KMS-11 (cell line): ENCODE measurements at regions not wholly inside any gene's neighbourhood (a gene's known extent, or its start where the extent isn't known, plus 50 kb on each side); places are given as distances from the start of the nearest gene placed in this dataset.

Experiments
- H2AFZ ChIP-seq: fragments of 200-600 bp; sonication (generic); 2 replicates; pipeline ENCODE4 v1.6.1; 2016; ENCODE audit warnings: antibody characterized with exemption, mixed run types, low read depth
- H3K27ac ChIP-seq: fragments of 200-600 bp; sonication (generic); 2 replicates; pipeline ENCODE4 v1.6.1; 2016; ENCODE audit warnings: mild to moderate bottlenecking, mixed run types
- H3K27me3 ChIP-seq: fragments of 200-600 bp; sonication (generic); 2 replicates; pipeline ENCODE4 v1.6.1; 2017; ENCODE audit warnings: mild to moderate bottlenecking, low read depth, mixed run types, moderate library complexity; ENCODE audit not compliant: insufficient read depth
- H3K36me3 ChIP-seq: fragments of 200-600 bp; sonication (generic); 2 replicates; pipeline ENCODE4 v1.6.1; 2017; ENCODE audit warnings: mild to moderate bottlenecking, mixed run types; ENCODE audit not compliant: insufficient read depth
- H3K4me1 ChIP-seq: fragments of 200-600 bp; sonication (generic); 2 replicates; pipeline ENCODE4 v1.6.1; 2016; ENCODE audit warnings: mild to moderate bottlenecking, low read depth, mixed run types; ENCODE audit not compliant: poor library complexity, severe bottlenecking
- H3K4me2 ChIP-seq: fragments of 200-600 bp; sonication (generic); 2 replicates; pipeline ENCODE4 v1.7.0; 2016; ENCODE audit warnings: mild to moderate bottlenecking, mixed run types
- H3K4me3 ChIP-seq: fragments of 200-600 bp; sonication (generic); IDR thresholded peaks from 2 replicates; pipeline ENCODE4 v1.6.1; 2017; ENCODE audit warnings: low read depth, low read length, mixed read lengths; ENCODE audit not compliant: insufficient read depth
- H3K79me2 ChIP-seq: fragments of 200-600 bp; sonication (generic); 2 replicates; pipeline ENCODE4 v1.6.1; 2016; ENCODE audit warnings: low read depth, mixed run types; ENCODE audit not compliant: insufficient read depth
- H3K9ac ChIP-seq: fragments of 200-600 bp; sonication (generic); 2 replicates; pipeline ENCODE4 v1.6.1; 2016; ENCODE audit warnings: mild to moderate bottlenecking, mixed run types
- H4K20me1 ChIP-seq: fragments of 200-600 bp; sonication (generic); 2 replicates; pipeline ENCODE4 v1.6.1; 2016; ENCODE audit warnings: mild to moderate bottlenecking, mixed run types; ENCODE audit not compliant: insufficient read depth
- TF ChIP-seq, protein P1 (sequence below): fragments of 200-600 bp; sonication (generic); conservative IDR thresholded peaks from 2 replicates; pipeline ENCODE4 v1.6.1; 2017; ENCODE audit warnings: low read depth, mild to moderate bottlenecking, antibody characterized with exemption, low read length, moderate library complexity, mixed read lengths

DNA sequence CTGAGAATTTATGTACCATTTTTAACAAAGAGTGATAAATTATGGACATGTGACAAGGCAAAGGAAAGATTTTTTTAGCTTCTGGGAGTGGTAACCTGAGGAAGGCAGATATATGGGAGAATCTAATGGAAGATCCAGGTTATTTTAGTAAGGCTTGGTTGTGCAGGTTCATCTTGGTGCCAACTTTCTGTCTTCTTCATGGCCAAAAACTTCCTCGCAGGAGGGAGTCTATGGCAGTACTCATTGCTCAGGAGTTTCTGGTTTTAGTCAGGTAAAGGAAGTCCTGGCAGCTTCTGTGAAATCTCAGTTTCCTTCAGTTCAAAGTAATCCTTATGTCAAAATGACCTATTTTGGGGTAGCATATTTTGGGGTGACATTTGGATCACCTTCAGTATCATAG is 248.3 kb upstream of the KCNN2 start:
- no peaks in the 10 kb centered on the region for H3K27me3 ChIP-seq
- H3K27ac ChIP-seq, result no peak overlapping the region
- H3K4me2 ChIP-seq, result no peak overlapping the region
- H4K20me1 ChIP-seq, result no peaks in the 10 kb centered on the region
- H3K9ac ChIP-seq, result no peak overlapping the region
- H3K4me1 ChIP-seq, result no peaks in the 10 kb centered on the region
- H3K79me2 ChIP-seq, result no peaks in the 10 kb centered on the region
- H2AFZ ChIP-seq, result no peak overlapping the region
- TF ChIP-seq, protein P1, sequence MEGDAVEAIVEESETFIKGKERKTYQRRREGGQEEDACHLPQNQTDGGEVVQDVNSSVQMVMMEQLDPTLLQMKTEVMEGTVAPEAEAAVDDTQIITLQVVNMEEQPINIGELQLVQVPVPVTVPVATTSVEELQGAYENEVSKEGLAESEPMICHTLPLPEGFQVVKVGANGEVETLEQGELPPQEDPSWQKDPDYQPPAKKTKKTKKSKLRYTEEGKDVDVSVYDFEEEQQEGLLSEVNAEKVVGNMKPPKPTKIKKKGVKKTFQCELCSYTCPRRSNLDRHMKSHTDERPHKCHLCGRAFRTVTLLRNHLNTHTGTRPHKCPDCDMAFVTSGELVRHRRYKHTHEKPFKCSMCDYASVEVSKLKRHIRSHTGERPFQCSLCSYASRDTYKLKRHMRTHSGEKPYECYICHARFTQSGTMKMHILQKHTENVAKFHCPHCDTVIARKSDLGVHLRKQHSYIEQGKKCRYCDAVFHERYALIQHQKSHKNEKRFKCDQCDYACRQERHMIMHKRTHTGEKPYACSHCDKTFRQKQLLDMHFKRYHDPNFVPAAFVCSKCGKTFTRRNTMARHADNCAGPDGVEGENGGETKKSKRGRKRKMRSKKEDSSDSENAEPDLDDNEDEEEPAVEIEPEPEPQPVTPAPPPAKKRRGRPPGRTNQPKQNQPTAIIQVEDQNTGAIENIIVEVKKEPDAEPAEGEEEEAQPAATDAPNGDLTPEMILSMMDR, result no peak
- H3K4me3 ChIP-seq, result no peak overlapping the region
- H3K36me3 ChIP-seq, result no peaks in the 10 kb centered on the region

DNA sequence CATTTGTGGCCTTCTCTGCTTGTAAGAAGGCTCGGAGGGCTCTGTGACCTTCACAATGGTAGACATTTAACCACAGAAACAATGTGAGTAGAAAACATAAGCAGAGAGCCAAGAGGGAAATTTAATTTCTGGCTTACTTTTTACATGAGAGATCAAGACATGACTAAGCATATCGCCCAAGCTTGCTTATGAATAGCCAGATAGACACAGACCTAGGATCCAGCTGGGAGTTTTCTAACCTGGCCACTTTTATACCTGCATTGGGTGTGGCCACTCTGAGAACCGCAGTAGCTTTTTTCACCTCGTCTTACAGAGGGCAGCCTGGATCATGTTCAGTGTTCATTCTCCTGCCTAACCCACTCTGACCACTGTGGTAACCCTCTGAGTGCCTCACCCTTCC is 244.9 kb upstream of the KCNN2 start:
- no peak overlapping the region for H3K27ac ChIP-seq
- H3K27me3 ChIP-seq, result no peaks in the 10 kb centered on the region
- no peak overlapping the region for H3K9ac ChIP-seq
- no peak overlapping the region for H3K4me3 ChIP-seq
- TF ChIP-seq, protein P1, result no peak
- no peak overlapping the region for H2AFZ ChIP-seq
- no peaks in the 10 kb centered on the region for H3K4me1 ChIP-seq
- H3K4me2 ChIP-seq, result no peak overlapping the region
- H3K36me3 ChIP-seq, result no peaks in the 10 kb centered on the region
- no peaks in the 10 kb centered on the region for H4K20me1 ChIP-seq
- no peaks in the 10 kb centered on the region for H3K79me2 ChIP-seq

DNA sequence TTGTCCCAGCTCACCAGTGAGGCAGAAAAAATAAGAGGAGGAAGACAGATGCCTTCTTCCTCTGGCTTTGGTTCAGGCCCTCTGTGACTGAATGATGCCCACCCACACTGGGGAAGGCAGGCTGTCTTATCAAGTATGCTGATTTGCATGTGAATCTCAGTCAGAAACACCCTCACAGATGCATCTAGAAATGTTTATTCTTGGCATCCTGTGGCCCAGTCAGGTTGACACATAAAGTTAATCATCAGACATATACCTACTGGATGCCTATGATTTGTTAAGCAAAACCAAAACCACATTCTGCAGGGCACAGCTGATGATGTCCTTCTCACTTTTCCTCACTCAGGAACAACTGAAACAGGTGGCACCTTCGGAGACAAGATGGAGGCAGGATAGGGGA is 243.4 kb upstream of the KCNN2 start:
- Histone ChIP-seq H3K79me2 (no peaks in the 10 kb centered on the region), H3K4me1 (no peaks in the 10 kb centered on the region), H3K36me3 (no peaks in the 10 kb centered on the region), H3K27ac (no peak overlapping the region), H3K9ac (no peak overlapping the region), H3K4me2 (no peak overlapping the region), H2AFZ (no peak overlapping the region), H4K20me1 (no peaks in the 10 kb centered on the region), H3K27me3 (no peaks in the 10 kb centered on the region), H3K4me3 (no peak overlapping the region)
- TF ChIP-seq, protein P1, result no peak

DNA sequence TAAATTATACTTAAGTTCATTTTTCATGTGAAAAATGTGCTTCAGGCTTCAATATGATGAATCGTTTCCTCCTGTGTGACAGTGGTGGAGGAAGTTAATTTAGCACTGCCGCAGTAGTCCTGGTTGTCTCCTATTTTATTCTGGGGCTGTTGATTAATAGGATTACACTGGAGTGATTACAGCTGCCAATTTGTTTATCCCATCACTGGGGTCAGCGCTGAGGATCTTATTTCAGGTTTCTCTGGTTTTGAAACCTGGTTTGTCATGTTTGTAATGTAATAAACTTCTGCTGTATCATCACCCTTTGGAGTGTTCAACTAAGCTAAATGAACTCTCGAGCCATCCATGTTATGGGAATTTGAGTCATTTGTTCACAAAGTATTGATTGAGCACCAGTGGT is 241.7 kb upstream of the KCNN2 start:
- Histone ChIP-seq H3K79me2 (no peaks in the 10 kb centered on the region), H3K27me3 (no peaks in the 10 kb centered on the region), H3K4me2 (no peak overlapping the region), H3K27ac (no peak overlapping the region), H3K36me3 (no peaks in the 10 kb centered on the region), H3K4me3 (no peak overlapping the region), H4K20me1 (no peaks in the 10 kb centered on the region), H3K4me1 (no peaks in the 10 kb centered on the region), H3K9ac (no peak overlapping the region), H2AFZ (no peak overlapping the region)
- TF ChIP-seq, protein P1, result no peak

DNA sequence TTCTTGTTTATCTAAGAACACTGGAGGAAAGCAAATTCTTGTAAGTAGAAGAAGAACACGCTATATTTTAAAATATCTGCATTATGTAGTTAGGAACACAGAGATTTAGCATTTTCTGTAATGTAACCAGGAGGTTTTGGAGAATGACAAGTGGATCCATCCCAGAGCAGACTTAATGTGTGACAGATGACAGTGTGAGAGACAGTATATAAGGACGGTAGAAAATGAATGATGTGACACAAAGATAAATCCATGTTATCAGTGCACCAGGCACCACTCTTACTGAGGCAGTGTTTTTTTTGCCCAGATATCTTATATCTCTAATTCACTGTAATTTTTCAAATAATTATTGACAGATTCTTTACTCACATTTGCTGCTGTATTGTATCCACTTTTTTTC is 239.0 kb upstream of the KCNN2 start:
- Histone ChIP-seq H3K4me2 (no peak overlapping the region), H3K4me1 (no peaks in the 10 kb centered on the region), H3K79me2 (no peaks in the 10 kb centered on the region), H3K27me3 (no peaks in the 10 kb centered on the region), H3K9ac (no peak overlapping the region), H3K4me3 (no peak overlapping the region), H4K20me1 (no peaks in the 10 kb centered on the region), H2AFZ (no peak overlapping the region), H3K36me3 (no peaks in the 10 kb centered on the region), H3K27ac (no peak overlapping the region)
- TF ChIP-seq, protein P1, result no peak
